ENCODE measurements at regions not wholly inside any gene's neighbourhood (a gene's known extent, or its start where the extent isn't known, plus 50 kb on each side); places are given as distances from the start of the nearest gene placed in this dataset.

DNA sequence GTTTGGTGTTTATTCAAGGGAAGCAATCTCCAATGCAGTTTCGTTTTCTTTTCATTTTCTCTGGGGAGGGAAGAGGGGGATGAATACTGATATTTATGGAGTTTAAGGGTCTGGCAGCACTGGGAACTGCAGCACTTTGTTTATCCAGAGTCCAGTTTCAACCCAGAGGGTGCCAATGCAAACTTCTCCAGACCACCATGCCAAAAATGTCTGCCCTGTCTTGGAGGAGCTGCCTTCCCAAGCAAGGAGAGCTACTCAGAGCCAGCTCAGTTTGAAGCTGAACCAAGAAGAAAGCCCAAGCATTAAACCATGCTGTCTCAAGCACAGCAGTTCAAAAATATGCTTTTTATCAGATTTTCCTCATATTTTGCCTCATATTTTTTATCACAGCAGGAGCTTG lies 589.7 kb downstream of the LMO4 start:
- Histone ChIP-seq H3K27me3 (no peaks in the 10 kb centered on the region), H3K27ac (no peak overlapping the region), H3K4me3 (no peak overlapping the region), H3K4me1 (no peaks in the 10 kb centered on the region), H3K9me3 (no peaks in the 10 kb centered on the region), H3K36me3 (no peaks in the 10 kb centered on the region)
- in situ Hi-C loops (cut with MboI; ENCODE audit: low sequenced_read_pairs in 4 of 4), result no loop called here
- ATAC-seq, result no peak
- intact Hi-C loops (cut with DNase I; ENCODE audit: low total_unique reads), result no loop called here
- no peak for DNase-seq
- TF ChIP-seq, protein P1, sequence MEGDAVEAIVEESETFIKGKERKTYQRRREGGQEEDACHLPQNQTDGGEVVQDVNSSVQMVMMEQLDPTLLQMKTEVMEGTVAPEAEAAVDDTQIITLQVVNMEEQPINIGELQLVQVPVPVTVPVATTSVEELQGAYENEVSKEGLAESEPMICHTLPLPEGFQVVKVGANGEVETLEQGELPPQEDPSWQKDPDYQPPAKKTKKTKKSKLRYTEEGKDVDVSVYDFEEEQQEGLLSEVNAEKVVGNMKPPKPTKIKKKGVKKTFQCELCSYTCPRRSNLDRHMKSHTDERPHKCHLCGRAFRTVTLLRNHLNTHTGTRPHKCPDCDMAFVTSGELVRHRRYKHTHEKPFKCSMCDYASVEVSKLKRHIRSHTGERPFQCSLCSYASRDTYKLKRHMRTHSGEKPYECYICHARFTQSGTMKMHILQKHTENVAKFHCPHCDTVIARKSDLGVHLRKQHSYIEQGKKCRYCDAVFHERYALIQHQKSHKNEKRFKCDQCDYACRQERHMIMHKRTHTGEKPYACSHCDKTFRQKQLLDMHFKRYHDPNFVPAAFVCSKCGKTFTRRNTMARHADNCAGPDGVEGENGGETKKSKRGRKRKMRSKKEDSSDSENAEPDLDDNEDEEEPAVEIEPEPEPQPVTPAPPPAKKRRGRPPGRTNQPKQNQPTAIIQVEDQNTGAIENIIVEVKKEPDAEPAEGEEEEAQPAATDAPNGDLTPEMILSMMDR (IDR thresholded peaks at IDR 0.05 in 4 of 5, conservative IDR thresholded peaks at IDR 0.05 in 1 of 5), result no peak
- TF ChIP-seq POLR2A (IDR thresholded peaks at IDR 0.05), result no peak

DNA sequence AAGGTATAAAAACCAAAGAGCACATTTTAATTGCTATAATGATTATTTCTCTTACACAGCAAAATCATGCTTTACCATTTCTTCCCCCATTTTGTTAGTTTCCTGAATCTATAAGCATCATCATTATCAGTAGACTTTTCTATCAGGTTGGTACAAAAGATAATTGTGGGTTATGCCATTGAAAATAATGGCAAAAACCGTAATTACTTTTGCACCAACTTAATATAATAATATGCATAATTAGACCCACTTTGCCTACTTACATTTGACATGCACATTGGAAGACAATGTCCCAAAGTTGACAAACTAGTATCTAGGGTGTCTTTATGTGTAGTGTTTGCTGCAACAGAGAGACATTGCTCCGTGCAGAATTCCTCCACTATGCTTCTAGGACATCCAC lies 594.2 kb downstream of the LMO4 start:
- no peaks in the 10 kb centered on the region for H3K4me1 ChIP-seq
- DNase-seq, result no peak
- H3K4me3 ChIP-seq, result no peak overlapping the region
- in situ Hi-C loops (cut with MboI; ENCODE audit: low sequenced_read_pairs in 4 of 4), result no loop called here
- no peak overlapping the region for H3K27ac ChIP-seq
- ATAC-seq, result no peak
- intact Hi-C loops (cut with DNase I; ENCODE audit: low total_unique reads), result no loop called here
- no peak for TF ChIP-seq POLR2A (IDR thresholded peaks at IDR 0.05)
- TF ChIP-seq, protein P1 (IDR thresholded peaks at IDR 0.05 in 4 of 5, conservative IDR thresholded peaks at IDR 0.05 in 1 of 5), result no peak
- H3K27me3 ChIP-seq, result no peaks in the 10 kb centered on the region
- H3K36me3 ChIP-seq, result no peaks in the 10 kb centered on the region
- no peaks in the 10 kb centered on the region for H3K9me3 ChIP-seq

DNA sequence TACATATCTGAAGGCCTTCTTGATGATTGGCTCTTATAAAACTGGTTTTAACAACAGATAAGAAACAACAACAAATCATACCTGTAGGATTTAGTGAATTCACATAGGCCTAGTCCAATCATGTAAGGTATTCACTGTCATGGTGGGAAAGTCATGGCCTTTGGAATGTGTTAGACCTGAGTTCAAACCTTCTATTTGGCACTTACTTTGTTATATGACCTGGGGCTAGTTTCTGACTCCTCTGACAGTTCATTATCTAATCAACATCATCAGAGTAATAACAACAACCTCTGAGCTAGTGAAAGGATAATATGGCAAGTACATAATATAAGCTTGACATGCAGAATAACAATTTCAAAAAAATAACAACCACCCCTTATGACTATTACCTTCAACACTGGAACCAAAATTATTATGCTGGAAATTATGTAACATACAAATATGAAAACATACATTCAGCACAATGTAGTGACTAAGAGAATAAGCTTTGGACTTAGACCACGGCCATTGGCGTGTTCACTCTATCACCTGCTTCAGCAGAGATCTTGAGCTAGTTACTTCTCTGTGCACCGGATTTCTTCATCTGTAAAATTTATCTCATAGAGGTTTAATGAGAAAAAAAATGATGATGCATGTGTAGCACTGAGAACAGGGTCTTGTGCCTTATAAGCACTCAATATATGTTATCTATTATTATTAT lies 597.6 kb downstream of the LMO4 start:
- in situ Hi-C loops (cut with MboI; ENCODE audit: low sequenced_read_pairs in 4 of 4), result loop anchor here in 1 of 4 donors (25.0 kb wide), 1 partner anchor 789 kb away; no protein-coding TSS in a partner anchor
- DNase-seq (no peak), ATAC-seq (no peak)
- TF ChIP-seq POLR2A (IDR thresholded peaks at IDR 0.05), result no peak
- TF ChIP-seq, protein P1 (IDR thresholded peaks at IDR 0.05 in 4 of 5, conservative IDR thresholded peaks at IDR 0.05 in 1 of 5), result no peak
- no peaks in the 10 kb centered on the region for H3K27me3 ChIP-seq
- no peaks in the 10 kb centered on the region for H3K9me3 ChIP-seq
- H3K4me3 ChIP-seq, result no peak overlapping the region
- no peaks in the 10 kb centered on the region for H3K36me3 ChIP-seq
- intact Hi-C loops (cut with DNase I; ENCODE audit: low total_unique reads), result no loop called here
- no peak overlapping the region for H3K27ac ChIP-seq
- no peaks in the 10 kb centered on the region for H3K4me1 ChIP-seq

DNA sequence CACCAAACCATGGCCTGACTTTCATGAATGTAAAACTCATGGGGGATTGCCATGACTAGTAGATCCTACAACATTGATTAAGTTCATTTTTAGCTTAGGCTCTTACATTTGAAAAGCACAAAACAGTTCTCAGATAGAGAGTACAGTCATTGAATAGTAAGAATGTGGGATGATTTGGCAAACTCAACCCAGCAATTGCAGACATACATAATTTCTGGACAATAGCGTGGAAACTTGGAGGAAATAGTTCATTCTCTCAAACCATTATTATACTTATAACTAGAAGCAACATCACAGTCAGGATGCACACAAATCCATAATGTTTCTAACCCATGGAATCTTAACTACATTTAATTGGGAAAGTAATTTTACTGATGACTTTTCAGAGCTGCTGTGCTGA lies 598.2 kb downstream of the LMO4 start:
- TF ChIP-seq, protein P1 (IDR thresholded peaks at IDR 0.05 in 4 of 5, conservative IDR thresholded peaks at IDR 0.05 in 1 of 5), result no peak
- TF ChIP-seq POLR2A (IDR thresholded peaks at IDR 0.05), result no peak
- intact Hi-C loops (cut with DNase I; ENCODE audit: low total_unique reads) (no loop called here), in situ Hi-C loops (cut with MboI; ENCODE audit: low sequenced_read_pairs in 4 of 4) (loop anchor here in 1 of 4 donors (25.0 kb wide), 1 partner anchor 790 kb away; no protein-coding TSS in a partner anchor)
- no peaks in the 10 kb centered on the region for H3K4me1 ChIP-seq
- no peaks in the 10 kb centered on the region for H3K27me3 ChIP-seq
- no peaks in the 10 kb centered on the region for H3K36me3 ChIP-seq
- H3K4me3 ChIP-seq, result no peak overlapping the region
- DNase-seq, result no peak
- no peaks in the 10 kb centered on the region for H3K9me3 ChIP-seq
- no peak for ATAC-seq
- H3K27ac ChIP-seq, result no peak overlapping the region

Data from gastrocnemius medialis (tissue), 4 donors.